HUES48 (cell line): ENCODE measurements at regions not wholly inside any gene's neighbourhood (a gene's known extent, or its start where the extent isn't known, plus 50 kb on each side); places are given as distances from the start of the nearest gene placed in this dataset.

Source experiments
- H3K27ac ChIP-seq: one replicate; pipeline ENCODE4 v1.7.0; 2013; ENCODE audit warnings: low read depth, low read length, inconsistent platforms
- H3K27me3 ChIP-seq: 2 replicates; pipeline ENCODE4 v1.6.1; 2013; ENCODE audit warnings: mild to moderate bottlenecking, low read length; ENCODE audit not compliant: control insufficient read depth, insufficient read depth
- H3K36me3 ChIP-seq: 2 replicates; pipeline ENCODE4 v1.6.1; 2013; ENCODE audit warnings: low read length; ENCODE audit not compliant: control insufficient read depth, insufficient read depth
- H3K4me1 ChIP-seq: 2 replicates; pipeline ENCODE4 v1.6.1; 2013; ENCODE audit warnings: mild to moderate bottlenecking, low read length; ENCODE audit not compliant: control insufficient read depth, insufficient read depth
- H3K4me3 ChIP-seq: 2 replicates; pipeline ENCODE4 v1.5.1; 2013; ENCODE audit warnings: mild to moderate bottlenecking, low read depth, low read length
- H3K9ac ChIP-seq: 2 replicates; pipeline ENCODE4 v1.6.1; 2013; ENCODE audit warnings: mild to moderate bottlenecking, low read depth, low read length, moderate library complexity
- H3K9me3 ChIP-seq: 2 replicates; pipeline ENCODE4 v1.6.1; 2013; ENCODE audit warnings: low read length; ENCODE audit not compliant: control insufficient read depth, insufficient read depth

DNA sequence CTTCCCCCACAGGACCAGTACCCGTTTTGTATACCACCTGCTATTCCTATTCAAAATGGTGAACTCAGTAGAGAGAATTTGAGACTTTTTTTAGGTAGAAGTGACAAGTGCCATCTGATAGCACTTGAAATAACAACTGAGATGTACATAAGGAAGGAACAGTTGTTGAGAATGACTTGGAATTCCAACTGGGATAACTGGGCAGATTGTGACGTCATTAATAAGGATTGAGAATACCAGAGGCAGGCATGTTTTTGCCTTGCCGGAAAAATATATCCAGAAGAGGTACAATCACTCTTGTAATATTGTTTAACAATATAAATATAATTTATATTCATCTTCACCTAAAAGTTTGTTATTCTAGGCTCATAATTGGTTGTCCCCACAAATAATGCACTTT, 454.1 kb upstream of the RGMA start:
- no peak overlapping the region for H3K27ac ChIP-seq
- no peak overlapping the region for H3K4me3 ChIP-seq
- H3K4me1 ChIP-seq: no peaks in the 10 kb centered on the region
- no peaks in the 10 kb centered on the region for H3K36me3 ChIP-seq
- H3K9me3 ChIP-seq: no peaks in the 10 kb centered on the region
- H3K9ac ChIP-seq: no peak overlapping the region
- H3K27me3 ChIP-seq: no peaks in the 10 kb centered on the region

DNA sequence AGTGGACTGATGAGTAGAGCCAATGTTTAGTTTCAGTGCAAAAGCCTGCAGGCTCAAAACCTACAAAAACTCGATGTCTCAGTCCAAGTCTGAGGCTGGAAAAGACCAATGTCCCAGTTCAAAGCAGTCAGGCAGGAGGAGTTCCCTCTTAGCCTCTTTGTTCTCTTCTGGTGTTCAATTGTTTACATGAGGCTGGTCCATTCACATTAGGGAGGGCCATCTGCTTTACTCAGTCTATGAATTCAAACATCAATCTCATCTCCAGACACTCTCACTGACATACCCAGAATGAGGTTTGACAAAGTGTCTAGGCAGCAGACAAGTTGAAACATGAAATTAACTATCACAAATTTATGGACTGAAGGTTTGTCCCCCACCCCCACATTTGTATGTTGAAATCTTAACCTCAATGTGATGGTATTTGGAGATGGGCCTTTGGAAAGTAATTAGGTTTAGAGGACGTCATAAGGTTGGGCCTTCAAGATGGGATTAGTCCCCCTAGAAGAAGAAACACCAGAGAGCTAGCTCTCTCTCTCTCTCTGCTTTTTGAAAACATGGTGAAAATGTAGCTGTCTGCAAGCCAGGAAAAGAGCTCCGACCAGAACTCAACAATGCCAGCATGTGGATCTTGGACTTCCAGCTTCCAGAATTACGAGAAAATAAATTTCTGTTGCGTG, 438.5 kb upstream of the RGMA start:
- H3K36me3 ChIP-seq: no peaks in the 10 kb centered on the region
- no peak overlapping the region for H3K27ac ChIP-seq
- peak overlapping the region; percentile 35; the same call in 1 of the 2 replicates for H3K9ac ChIP-seq
- H3K27me3 ChIP-seq: no peaks in the 10 kb centered on the region
- H3K4me3 ChIP-seq: no peak overlapping the region
- H3K4me1 ChIP-seq: peaks cover 14% of the 10 kb centered on the region
- H3K9me3 ChIP-seq: no peaks in the 10 kb centered on the region

DNA sequence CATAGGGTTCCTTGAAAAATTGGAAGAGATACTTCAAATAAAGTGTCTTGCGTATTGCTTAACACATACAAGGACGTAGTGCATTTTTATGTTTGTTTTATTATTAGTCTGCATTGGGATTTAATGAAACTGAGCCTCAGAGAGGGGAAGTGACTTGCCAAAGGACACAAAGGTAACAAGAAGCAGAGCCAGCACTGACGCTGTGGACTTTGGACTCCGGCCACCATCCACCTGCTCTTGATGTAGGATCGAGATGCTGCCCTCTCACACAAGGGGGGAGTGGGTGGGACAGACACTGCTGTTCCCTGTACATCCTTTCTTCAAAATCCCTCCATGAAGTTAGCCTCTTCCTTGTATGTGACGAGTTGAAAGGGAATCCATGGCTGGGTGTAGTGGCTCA, 435.4 kb upstream of the RGMA start:
- Histone ChIP-seq H3K4me1 (peaks cover 14% of the 10 kb centered on the region), H3K36me3 (no peaks in the 10 kb centered on the region), H3K9me3 (no peaks in the 10 kb centered on the region), H3K9ac (no peak overlapping the region), H3K27ac (no peak overlapping the region), H3K27me3 (no peaks in the 10 kb centered on the region), H3K4me3 (no peak overlapping the region)

DNA sequence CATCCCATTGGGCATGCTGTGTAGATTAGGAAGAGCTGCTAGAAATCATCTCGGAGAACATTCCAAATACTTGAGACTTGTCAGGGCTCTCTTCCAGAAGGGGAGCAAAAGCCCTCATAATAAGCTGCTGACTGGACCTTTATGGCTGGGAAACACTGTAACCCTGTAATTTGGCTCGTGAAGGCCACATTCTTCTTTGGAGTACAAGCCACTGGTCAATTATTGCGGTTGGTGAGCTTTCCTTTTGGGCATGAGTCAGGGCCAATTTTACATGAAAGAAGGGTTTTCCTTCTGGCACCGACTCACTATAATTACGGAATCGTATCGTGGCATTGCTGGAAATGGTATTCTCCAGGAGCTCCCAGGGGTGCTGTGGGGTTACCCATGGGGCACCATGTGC, 434.5 kb upstream of the RGMA start:
- H3K9ac ChIP-seq: no peak overlapping the region
- peaks cover 11% of the 10 kb centered on the region for H3K4me1 ChIP-seq
- no peaks in the 10 kb centered on the region for H3K9me3 ChIP-seq
- no peak overlapping the region for H3K27ac ChIP-seq
- no peaks in the 10 kb centered on the region for H3K36me3 ChIP-seq
- no peaks in the 10 kb centered on the region for H3K27me3 ChIP-seq
- H3K4me3 ChIP-seq: no peak overlapping the region

DNA sequence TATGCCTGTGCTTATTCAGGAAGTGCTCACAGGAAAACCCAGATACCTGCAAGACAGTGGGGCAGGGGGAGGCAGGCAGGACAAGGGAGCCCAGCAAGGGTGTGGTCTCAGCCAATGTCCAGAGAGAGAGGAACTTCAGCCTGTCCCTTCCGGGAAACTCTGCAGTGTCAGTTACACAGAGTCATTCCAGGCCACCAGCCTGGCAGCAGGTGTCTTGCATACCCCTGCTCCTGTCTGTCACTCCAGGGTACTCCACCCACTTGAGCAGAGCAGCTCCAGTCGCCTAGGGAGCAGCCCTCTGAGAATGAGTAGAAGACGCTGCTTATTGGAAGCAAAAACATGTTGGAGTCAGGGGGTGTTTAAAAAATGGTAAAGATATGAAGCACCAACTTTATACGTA, 431.2 kb upstream of the RGMA start:
- Histone ChIP-seq H3K36me3 (no peaks in the 10 kb centered on the region), H3K4me1 (no peaks in the 10 kb centered on the region), H3K27me3 (no peaks in the 10 kb centered on the region), H3K27ac (no peak overlapping the region), H3K9ac (no peak overlapping the region), H3K4me3 (no peak overlapping the region), H3K9me3 (no peaks in the 10 kb centered on the region)

DNA sequence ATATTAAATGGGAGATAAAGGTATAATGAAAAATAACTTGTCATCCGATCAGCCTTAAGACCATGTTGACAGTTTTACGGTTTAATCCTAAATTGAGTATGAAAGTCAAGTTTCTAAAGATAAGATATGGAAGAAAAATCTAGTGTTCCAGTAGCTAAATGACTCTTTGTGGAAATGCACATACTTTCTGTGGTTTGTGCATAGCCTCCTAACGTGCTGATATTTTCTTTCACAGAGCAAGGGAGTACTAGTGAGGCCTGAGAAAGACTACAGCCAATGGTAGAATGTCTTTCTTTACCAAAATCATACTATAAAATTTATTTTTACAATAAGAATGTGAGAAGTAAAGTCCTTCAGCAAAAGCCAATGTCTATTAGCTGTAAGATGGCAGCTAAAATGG, 430.6 kb upstream of the RGMA start:
- Histone ChIP-seq H3K4me3 (no peak overlapping the region), H3K36me3 (no peaks in the 10 kb centered on the region), H3K9ac (no peak overlapping the region), H3K27ac (no peak overlapping the region), H3K9me3 (no peaks in the 10 kb centered on the region), H3K4me1 (no peaks in the 10 kb centered on the region), H3K27me3 (no peaks in the 10 kb centered on the region)

DNA sequence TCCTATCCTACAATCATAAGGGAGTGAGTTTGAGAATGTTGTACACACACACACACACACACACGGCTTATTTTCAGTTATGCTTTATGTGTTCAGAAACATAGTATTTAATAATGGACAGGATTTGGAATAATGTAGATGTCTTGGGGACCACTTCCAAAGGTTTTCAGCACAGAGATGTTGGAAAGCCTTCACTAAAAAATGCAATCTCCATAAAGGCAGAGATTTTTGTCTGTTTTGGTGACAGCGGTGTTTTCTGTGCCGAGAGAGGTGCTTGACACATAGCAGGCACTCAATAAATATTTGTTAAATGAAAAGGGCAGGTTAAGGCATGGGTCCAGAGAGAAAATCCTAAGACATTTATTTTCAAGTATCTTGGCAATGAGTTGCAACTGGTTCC, 428.2 kb upstream of the RGMA start:
- Histone ChIP-seq H3K36me3 (no peaks in the 10 kb centered on the region), H3K9me3 (no peaks in the 10 kb centered on the region), H3K9ac (no peak overlapping the region), H3K4me3 (no peak overlapping the region), H3K4me1 (no peaks in the 10 kb centered on the region), H3K27ac (no peak overlapping the region), H3K27me3 (no peaks in the 10 kb centered on the region)

DNA sequence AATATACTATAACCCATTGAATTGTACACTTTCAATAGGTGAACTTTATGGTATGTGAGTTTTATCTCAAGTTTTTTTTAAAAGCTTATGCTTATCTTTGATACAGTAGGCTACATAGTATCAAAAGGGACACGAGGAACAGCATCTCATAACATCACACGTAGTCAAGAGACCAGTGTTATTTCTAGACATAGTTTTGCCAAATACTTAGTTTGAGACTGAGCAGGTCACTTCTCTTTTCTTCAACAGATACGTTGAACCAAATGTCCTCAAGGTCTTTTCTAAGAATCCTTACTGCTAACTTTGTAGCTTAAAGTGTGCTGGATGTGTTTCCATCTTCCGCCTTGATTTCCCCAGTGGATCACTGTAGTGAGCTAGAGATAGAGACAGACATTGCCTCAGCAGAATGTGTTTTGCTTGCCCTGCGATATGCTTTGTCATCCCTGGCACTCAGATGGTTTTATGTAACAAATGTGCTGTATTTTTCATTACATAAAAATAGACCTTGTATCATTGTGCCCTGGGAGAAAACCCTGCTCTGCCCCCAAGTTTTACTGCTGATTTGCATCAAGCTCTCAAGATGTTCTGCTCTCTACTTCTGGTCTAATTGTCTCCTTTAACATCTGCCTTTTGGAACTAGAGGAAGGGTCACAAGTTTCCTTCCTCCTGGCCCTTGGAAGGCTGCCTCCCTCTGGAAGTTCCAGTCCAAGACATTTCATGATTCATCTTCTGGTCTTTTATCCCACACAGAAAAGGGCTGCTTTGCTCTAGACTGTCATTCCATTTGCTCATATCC, 426.4 kb upstream of the RGMA start:
- H3K36me3 ChIP-seq: no peaks in the 10 kb centered on the region
- H3K9ac ChIP-seq: no peak overlapping the region
- no peaks in the 10 kb centered on the region for H3K27me3 ChIP-seq
- H3K4me1 ChIP-seq: no peaks in the 10 kb centered on the region
- H3K9me3 ChIP-seq: no peaks in the 10 kb centered on the region
- no peak overlapping the region for H3K4me3 ChIP-seq
- H3K27ac ChIP-seq: no peak overlapping the region

DNA sequence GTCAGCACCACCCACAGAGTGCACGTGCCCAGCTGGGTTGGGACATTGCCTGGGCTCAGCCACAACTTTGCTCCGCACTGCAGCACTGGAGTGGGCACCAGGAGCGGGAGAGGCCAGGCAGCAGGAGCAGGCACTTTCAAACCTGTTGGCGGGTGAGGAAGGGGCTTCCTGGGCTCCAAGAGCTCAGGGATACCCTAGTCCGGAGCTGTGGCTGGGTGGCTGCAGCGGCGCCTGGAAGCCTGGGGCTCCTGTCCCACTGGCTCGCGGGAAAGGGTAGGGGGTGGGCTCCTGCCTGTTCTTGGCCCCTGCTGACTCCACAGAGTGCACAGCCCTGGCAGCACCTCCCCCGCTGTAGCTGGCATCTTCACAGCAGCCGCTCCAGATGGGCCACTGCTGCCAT, 417.6 kb upstream of the RGMA start:
- no peaks in the 10 kb centered on the region for H3K27me3 ChIP-seq
- H3K4me1 ChIP-seq: no peaks in the 10 kb centered on the region
- no peaks in the 10 kb centered on the region for H3K36me3 ChIP-seq
- H3K9me3 ChIP-seq: no peaks in the 10 kb centered on the region
- H3K27ac ChIP-seq: no peak overlapping the region
- H3K9ac ChIP-seq: no peak overlapping the region
- H3K4me3 ChIP-seq: no peak overlapping the region

DNA sequence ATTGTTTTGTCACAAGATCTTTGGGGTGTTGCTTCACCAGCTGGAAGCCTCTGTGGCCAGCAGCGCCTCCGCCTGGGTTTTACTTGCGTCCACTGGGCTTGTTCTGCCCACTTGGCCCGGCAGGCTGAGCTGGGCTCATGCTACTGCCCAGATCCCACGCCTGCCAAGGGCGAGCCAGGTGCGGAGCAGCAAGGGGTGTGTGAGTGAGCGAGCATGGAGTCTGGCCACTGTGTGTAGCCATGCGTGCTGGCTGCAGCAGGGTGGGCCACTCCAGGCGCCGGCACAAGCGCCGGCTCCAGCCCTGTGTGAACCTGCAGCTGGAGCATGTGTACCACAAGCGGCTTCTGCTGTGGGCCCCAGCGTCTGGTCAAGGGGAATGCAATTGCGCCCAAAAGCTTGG, 416.5 kb upstream of the RGMA start:
- Histone ChIP-seq H3K4me3 (no peak overlapping the region), H3K9me3 (no peaks in the 10 kb centered on the region), H3K27me3 (no peaks in the 10 kb centered on the region), H3K4me1 (no peaks in the 10 kb centered on the region), H3K9ac (no peak overlapping the region), H3K27ac (no peak overlapping the region), H3K36me3 (no peaks in the 10 kb centered on the region)

DNA sequence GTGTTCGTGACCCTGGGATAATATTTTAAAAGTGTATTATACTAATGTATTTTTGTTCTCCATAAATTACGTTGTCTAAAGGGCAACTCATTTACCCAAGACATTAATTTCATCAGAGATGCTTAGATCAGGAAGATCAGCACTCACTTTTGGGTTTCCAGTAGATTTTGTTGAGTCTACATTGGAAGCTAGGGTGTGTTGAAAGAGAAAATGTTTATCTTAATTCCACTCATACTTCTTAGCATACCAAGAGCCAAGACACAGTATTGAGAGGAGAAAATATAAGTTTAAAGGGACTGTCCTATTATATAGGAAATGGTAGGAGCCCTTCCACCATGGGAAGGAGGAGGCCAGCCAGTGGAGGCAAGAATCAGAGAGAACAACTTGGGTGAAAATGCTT, 412.9 kb upstream of the RGMA start:
- Histone ChIP-seq H3K9me3 (no peaks in the 10 kb centered on the region), H3K27ac (no peak overlapping the region)

More for the DNA sequence above, 412.9 kb upstream of the RGMA start:
- H3K9ac ChIP-seq: no peak overlapping the region
- H3K36me3 ChIP-seq: no peaks in the 10 kb centered on the region
- no peak overlapping the region for H3K4me3 ChIP-seq
- H3K4me1 ChIP-seq: 0 out of 2 replicates have a peak, but pooled peaks cover under 1% of the 10 kb centered on the region
- no peaks in the 10 kb centered on the region for H3K27me3 ChIP-seq
